ENCODE measurements at regions not wholly inside any gene's neighbourhood (a gene's known extent, or its start where the extent isn't known, plus 50 kb on each side); places are given as distances from the start of the nearest gene placed in this dataset.

DNA sequence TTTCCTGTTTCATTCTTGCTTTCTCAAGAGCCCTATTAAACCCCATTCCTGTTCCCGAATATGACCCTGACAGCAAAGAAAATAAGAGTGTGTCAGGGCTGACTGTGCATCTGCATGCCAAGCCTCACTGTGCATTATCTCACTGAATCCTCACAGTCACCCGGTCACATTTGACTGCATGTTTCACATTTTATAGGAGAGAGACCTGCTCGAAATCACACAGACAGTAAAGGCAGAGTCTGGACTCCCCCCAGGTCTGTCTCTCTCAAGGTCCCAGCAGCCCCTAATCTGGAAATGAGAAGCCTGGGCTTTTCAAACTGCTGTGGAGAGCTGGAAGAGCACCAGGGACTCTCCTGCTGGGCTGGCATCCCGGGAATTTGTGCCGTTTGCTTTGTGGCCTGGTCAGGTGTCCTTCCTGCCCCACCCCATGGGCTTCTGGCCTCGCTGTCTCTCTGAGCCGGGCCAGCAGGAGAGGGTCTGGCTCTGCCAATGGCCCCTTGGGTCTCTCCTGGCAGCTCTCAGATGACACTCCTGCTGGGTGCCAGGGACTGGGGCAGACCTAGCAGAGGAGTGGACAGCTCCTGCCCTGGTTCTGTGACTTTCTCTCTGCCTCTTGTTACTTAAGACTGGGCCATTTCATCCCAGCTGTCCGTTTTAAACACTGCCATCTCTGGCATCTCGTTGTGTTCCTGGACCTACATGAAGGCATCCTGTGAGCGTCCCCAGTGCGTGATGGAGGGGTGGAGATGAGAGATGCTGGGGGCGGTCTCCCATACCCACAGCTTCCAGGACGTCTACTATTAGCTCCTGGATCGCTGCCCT is 173.6 kb downstream of the ARHGAP12 start:
- no peak overlapping the region for H3K4me3 ChIP-seq (ENCODE audit: low read depth in 1 of 5, low read length in 5 of 5)
- H3K36me3 ChIP-seq (ENCODE audit: control insufficient read depth in 5 of 5, insufficient read depth in 5 of 5, low read length in 5 of 5), result no peaks in the 10 kb centered on the region
- H3K4me1 ChIP-seq (ENCODE audit: control insufficient read depth in 5 of 5, insufficient read depth in 5 of 5, low read length in 5 of 5), result peaks cover 3 to 43% (median 30%) of the 10 kb centered on the region in 5 donors
- H3K27me3 ChIP-seq (ENCODE audit: control insufficient read depth in 5 of 5, insufficient read depth in 4 of 5, low read length in 5 of 5), result no peaks in the 10 kb centered on the region
- H3K27ac ChIP-seq (ENCODE audit: low read depth, low read length), result no peak overlapping the region
- H3K9me3 ChIP-seq (ENCODE audit: control insufficient read depth in 5 of 5, low read length in 5 of 5), result no peaks in the 10 kb centered on the region
- peak overlapping the region in 1 of 5 donors; percentile 30 for H3K9ac ChIP-seq (ENCODE audit: low read length in 5 of 5)

DNA sequence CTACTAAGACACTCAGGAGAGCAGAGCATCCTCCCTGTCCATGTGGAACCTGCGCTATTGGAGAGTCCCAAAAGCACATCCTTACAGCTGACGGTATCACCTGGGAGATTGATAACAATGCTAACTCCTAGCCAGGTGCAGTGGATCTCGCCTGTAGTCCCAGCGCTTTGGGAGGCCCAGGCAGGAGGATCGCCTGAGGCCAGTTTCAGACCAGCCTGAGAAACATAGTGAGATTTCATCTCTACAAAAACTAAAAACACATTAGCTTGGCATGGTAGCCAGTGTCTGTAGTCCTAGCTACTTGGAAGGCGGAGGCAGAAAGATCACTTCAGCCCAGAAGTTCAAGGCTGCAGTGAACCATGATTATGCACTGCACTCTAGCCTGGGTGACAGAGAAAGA is 174.9 kb downstream of the ARHGAP12 start:
- H3K9me3 ChIP-seq (ENCODE audit: control insufficient read depth in 5 of 5, low read length in 5 of 5), result no peaks in the 10 kb centered on the region
- no peaks in the 10 kb centered on the region for H3K27me3 ChIP-seq (ENCODE audit: control insufficient read depth in 5 of 5, insufficient read depth in 4 of 5, low read length in 5 of 5)
- H3K4me3 ChIP-seq (ENCODE audit: low read depth in 1 of 5, low read length in 5 of 5), result no peak overlapping the region
- H3K4me1 ChIP-seq (ENCODE audit: control insufficient read depth in 5 of 5, insufficient read depth in 5 of 5, low read length in 5 of 5), result peaks cover 3 to 47% (median 32%) of the 10 kb centered on the region in 5 donors
- no peak overlapping the region for H3K27ac ChIP-seq (ENCODE audit: low read depth, low read length)
- no peaks in the 10 kb centered on the region for H3K36me3 ChIP-seq (ENCODE audit: control insufficient read depth in 5 of 5, insufficient read depth in 5 of 5, low read length in 5 of 5)
- H3K9ac ChIP-seq (ENCODE audit: low read length in 5 of 5), result no peak overlapping the region

DNA sequence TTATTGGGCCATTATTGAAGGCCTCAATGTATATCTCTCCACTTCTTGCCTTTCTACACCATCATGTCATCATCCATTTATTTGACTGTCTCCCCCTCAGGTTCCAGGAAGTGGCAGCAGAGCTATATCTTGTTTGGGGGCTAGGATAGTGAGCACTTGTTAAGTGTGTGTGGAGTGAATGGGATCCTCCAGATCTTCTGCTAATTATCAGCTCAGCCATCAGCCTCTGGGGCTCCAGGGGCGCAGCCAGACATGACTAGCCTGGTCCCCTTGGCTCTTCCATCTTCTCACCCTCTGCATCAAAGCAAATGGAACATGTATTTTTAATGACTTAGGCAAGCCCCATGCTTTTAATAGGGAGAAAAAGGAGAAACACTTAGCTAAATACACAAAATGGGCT is 176.5 kb downstream of the ARHGAP12 start:
- H3K9me3 ChIP-seq (ENCODE audit: control insufficient read depth in 5 of 5, low read length in 5 of 5), result no peaks in the 10 kb centered on the region
- peaks cover 3 to 39% (median 29%) of the 10 kb centered on the region in 5 donors for H3K4me1 ChIP-seq (ENCODE audit: control insufficient read depth in 5 of 5, insufficient read depth in 5 of 5, low read length in 5 of 5)
- no peaks in the 10 kb centered on the region for H3K36me3 ChIP-seq (ENCODE audit: control insufficient read depth in 5 of 5, insufficient read depth in 5 of 5, low read length in 5 of 5)
- no peak overlapping the region for H3K9ac ChIP-seq (ENCODE audit: low read length in 5 of 5)
- H3K4me3 ChIP-seq (ENCODE audit: low read depth in 1 of 5, low read length in 5 of 5), result no peak overlapping the region
- H3K27ac ChIP-seq (ENCODE audit: low read depth, low read length), result no peak overlapping the region
- no peaks in the 10 kb centered on the region for H3K27me3 ChIP-seq (ENCODE audit: control insufficient read depth in 5 of 5, insufficient read depth in 4 of 5, low read length in 5 of 5)

DNA sequence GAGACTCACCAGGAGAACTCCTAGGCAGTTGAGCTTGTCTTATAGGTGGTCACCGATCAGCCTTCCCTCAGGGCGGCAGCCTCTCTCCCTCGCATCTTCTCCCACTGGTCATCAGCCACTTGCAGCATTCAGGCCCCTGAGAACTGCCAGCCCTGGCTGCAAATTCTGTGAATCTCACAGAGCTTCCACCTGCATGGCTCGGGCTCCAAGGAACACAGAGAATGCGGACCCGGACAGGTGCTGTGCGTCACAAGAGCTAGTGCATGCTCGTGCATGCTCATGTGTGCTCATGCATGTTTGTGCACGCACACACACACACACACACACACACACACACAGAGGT is 176.9 kb downstream of the ARHGAP12 start:
- Histone ChIP-seq H3K4me1 (ENCODE audit: control insufficient read depth in 5 of 5, insufficient read depth in 5 of 5, low read length in 5 of 5) (peaks cover 3 to 38% (median 29%) of the 10 kb centered on the region in 5 donors), H3K27ac (ENCODE audit: low read depth, low read length) (no peak overlapping the region), H3K4me3 (ENCODE audit: low read depth in 1 of 5, low read length in 5 of 5) (no peak overlapping the region), H3K9ac (ENCODE audit: low read length in 5 of 5) (no peak overlapping the region), H3K27me3 (ENCODE audit: control insufficient read depth in 5 of 5, insufficient read depth in 4 of 5, low read length in 5 of 5) (no peaks in the 10 kb centered on the region), H3K36me3 (ENCODE audit: control insufficient read depth in 5 of 5, insufficient read depth in 5 of 5, low read length in 5 of 5) (no peaks in the 10 kb centered on the region), H3K9me3 (ENCODE audit: control insufficient read depth in 5 of 5, low read length in 5 of 5) (no peaks in the 10 kb centered on the region)

DNA sequence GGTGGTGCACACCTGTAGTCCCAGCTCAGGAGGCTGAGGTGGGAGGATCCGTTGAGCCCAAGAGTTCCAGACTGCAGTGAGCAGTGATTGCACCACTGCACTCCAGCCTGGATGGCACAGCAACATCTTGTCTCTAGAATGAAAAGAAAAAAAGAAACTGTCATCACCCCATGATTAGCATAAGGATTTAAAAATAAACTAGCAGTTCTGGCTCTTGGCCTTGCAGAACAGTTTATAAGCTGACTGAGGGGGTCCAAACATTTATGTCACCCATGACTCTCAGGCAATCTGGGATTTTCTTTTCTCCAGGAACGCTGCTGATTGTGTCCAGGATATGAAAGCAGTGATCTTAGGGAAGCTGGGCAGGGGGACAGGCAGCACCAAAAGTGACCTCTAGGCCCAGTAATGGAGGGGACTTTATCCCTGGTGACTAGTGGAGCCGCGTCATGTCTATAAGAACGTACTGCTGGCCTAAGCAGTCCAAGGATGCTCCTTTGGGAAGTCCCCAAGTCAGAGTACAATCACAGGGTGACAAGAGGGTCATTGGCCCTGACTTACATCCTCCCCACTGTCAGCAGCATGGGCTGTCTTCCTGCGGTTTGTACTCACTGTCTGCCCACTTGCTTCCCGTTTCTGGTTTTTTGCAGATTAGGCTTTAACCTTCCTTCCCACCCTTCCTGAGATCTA is 177.4 kb downstream of the ARHGAP12 start:
- no peak overlapping the region for H3K9ac ChIP-seq (ENCODE audit: low read length in 5 of 5)
- peaks cover 3 to 38% (median 29%) of the 10 kb centered on the region in 5 donors for H3K4me1 ChIP-seq (ENCODE audit: control insufficient read depth in 5 of 5, insufficient read depth in 5 of 5, low read length in 5 of 5)
- no peak overlapping the region for H3K4me3 ChIP-seq (ENCODE audit: low read depth in 1 of 5, low read length in 5 of 5)
- no peaks in the 10 kb centered on the region for H3K27me3 ChIP-seq (ENCODE audit: control insufficient read depth in 5 of 5, insufficient read depth in 4 of 5, low read length in 5 of 5)
- H3K36me3 ChIP-seq (ENCODE audit: control insufficient read depth in 5 of 5, insufficient read depth in 5 of 5, low read length in 5 of 5), result no peaks in the 10 kb centered on the region
- no peak overlapping the region for H3K27ac ChIP-seq (ENCODE audit: low read depth, low read length)
- no peaks in the 10 kb centered on the region for H3K9me3 ChIP-seq (ENCODE audit: control insufficient read depth in 5 of 5, low read length in 5 of 5)

DNA sequence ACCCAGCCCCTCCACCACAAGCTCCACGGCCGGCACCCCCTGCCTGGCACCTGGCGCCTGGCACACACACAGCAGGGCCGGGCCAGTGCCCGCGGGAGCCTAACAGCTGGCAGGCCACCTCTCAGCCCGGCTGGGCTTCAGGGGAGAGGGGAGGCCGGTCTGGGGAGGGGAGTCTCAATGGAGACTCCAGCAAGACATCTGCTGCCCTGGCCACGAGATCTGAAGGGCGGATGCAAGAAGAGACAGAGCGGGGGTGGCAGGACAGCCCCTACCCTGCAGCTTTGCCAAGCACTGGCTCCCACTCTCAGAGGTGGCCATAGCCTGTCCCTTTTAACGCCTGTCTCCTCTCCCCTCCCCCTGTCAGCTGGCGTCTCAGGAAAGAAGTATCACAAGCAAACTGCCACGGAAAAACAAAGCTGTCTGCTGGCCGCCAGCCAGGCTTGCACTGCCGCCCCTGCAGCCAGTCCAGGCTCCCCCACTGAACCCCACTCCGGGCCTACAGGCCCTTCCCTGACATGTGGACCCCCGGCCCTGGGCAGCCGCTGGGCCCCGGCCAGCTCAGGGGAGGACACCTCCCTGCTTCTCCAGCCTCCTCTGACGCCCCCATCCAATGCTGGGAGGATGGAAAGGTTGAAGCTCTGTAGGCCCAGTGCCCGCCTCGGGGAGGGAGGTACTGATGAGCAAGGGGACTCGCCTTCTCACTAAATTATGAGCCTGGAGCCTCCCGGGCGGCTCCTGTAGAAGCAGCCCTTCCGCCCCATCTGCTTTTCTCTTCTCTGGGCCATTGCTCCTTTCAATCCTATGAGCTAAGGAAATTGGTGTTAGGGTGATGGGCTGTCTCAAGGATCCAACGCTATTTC is 178.4 kb downstream of the ARHGAP12 start:
- Histone ChIP-seq H3K27ac (ENCODE audit: low read depth, low read length) (no peak overlapping the region), H3K9ac (ENCODE audit: low read length in 5 of 5) (peak overlapping the region in 1 of 5 donors; percentile 39), H3K27me3 (ENCODE audit: control insufficient read depth in 5 of 5, insufficient read depth in 4 of 5, low read length in 5 of 5) (no peaks in the 10 kb centered on the region), H3K36me3 (ENCODE audit: control insufficient read depth in 5 of 5, insufficient read depth in 5 of 5, low read length in 5 of 5) (no peaks in the 10 kb centered on the region), H3K4me1 (ENCODE audit: control insufficient read depth in 5 of 5, insufficient read depth in 5 of 5, low read length in 5 of 5) (peaks cover 3 to 42% (median 29%) of the 10 kb centered on the region in 5 donors), H3K4me3 (ENCODE audit: low read depth in 1 of 5, low read length in 5 of 5) (peak overlapping the region in 1 of 5 donors; percentile 16), H3K9me3 (ENCODE audit: control insufficient read depth in 5 of 5, low read length in 5 of 5) (no peaks in the 10 kb centered on the region)

DNA sequence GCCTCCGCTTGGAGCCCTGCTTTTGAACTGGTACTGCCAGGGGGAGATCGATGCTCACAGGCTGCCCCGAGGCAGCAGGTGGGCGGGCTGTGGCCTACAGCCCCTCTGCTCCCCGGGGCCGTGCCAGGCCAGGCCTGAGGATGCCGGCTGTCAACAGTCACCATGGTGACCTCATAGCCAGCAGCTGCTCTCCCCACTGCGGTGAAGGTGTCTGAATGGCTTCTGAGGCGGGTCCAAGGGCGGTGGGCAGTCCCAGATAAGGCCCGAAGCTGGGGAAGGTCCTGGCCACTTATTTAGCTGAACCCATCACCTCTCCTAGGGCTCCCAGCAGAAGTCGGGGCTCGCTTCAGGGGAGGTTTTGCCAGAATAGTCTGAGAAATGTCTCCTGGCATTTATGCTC is 179.3 kb downstream of the ARHGAP12 start:
- H3K36me3 ChIP-seq (ENCODE audit: control insufficient read depth in 5 of 5, insufficient read depth in 5 of 5, low read length in 5 of 5), result no peaks in the 10 kb centered on the region
- no peak overlapping the region for H3K4me3 ChIP-seq (ENCODE audit: low read depth in 1 of 5, low read length in 5 of 5)
- H3K4me1 ChIP-seq (ENCODE audit: control insufficient read depth in 5 of 5, insufficient read depth in 5 of 5, low read length in 5 of 5), result peaks cover 3 to 39% (median 27%) of the 10 kb centered on the region in 5 donors
- H3K9ac ChIP-seq (ENCODE audit: low read length in 5 of 5), result no peak overlapping the region
- no peak overlapping the region for H3K27ac ChIP-seq (ENCODE audit: low read depth, low read length)
- H3K27me3 ChIP-seq (ENCODE audit: control insufficient read depth in 5 of 5, insufficient read depth in 4 of 5, low read length in 5 of 5), result no peaks in the 10 kb centered on the region
- H3K9me3 ChIP-seq (ENCODE audit: control insufficient read depth in 5 of 5, low read length in 5 of 5), result no peaks in the 10 kb centered on the region

DNA sequence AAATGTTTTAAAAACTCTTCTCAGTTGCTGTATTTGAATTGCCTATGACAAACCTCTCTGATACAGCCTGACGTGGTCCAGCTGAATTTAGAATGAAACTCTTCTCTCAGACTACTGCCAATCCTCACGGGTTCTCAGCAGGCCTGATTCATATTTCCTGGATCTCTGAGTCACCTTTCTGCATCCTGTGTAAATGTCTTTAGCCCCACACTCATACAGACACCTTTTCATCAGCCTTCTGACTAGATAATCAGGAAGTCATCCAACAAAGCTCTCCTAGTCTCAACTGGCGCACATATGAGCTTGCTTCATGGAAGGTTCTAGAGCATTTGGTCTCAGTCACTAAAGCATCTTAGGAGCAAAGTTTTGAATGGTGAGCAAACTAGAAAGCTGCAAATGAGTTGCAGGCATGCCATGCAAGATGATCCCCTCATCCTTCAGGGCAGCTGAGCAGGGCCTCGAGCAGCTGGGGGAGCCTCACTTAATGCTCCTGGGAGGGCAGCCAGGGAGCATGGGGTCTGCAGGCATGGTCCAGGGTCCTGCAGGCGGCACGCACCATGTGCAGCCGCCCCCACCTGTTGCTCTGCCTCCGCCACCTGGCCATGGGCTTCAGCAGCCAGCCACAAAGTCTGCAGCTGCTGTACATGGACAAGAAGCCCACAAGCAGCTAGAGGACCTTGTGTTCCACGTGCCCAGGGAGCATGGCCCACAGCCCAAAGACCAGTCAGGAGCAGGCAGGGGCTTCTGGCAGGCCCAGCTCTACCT is 182.8 kb downstream of the ARHGAP12 start:
- Histone ChIP-seq H3K27ac (ENCODE audit: low read depth, low read length) (no peak overlapping the region), H3K4me1 (ENCODE audit: control insufficient read depth in 5 of 5, insufficient read depth in 5 of 5, low read length in 5 of 5) (peaks cover 0 to 23% (median 15%) of the 10 kb centered on the region in 5 donors), H3K9me3 (ENCODE audit: control insufficient read depth in 5 of 5, low read length in 5 of 5) (no peaks in the 10 kb centered on the region), H3K4me3 (ENCODE audit: low read depth in 1 of 5, low read length in 5 of 5) (no peak overlapping the region), H3K9ac (ENCODE audit: low read length in 5 of 5) (no peak overlapping the region), H3K27me3 (ENCODE audit: control insufficient read depth in 5 of 5, insufficient read depth in 4 of 5, low read length in 5 of 5) (no peaks in the 10 kb centered on the region), H3K36me3 (ENCODE audit: control insufficient read depth in 5 of 5, insufficient read depth in 5 of 5, low read length in 5 of 5) (no peaks in the 10 kb centered on the region)

DNA sequence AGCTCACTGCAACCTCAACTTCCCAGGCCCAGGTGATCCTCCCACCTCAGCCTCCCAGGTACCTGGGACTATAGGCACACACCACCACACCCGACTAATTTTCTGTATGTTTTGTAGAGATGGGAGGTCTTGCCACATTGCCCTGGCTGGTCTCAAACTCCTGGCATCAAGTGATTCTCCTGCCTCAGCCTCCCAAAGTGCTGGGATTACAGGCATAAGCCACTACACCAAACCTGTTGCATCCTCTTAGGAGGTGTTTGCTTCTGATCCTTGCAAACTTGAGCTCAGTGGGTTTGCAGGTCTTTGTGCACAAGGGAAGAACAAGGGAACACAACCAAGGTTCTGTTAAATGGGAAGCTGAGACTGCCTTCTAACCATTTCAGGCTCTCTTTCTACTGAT is 184.6 kb downstream of the ARHGAP12 start:
- H3K9ac ChIP-seq (ENCODE audit: low read length in 5 of 5), result no peak overlapping the region
- H3K9me3 ChIP-seq (ENCODE audit: control insufficient read depth in 5 of 5, low read length in 5 of 5), result no peaks in the 10 kb centered on the region
- H3K4me1 ChIP-seq (ENCODE audit: control insufficient read depth in 5 of 5, insufficient read depth in 5 of 5, low read length in 5 of 5), result peaks cover 0 to 18% (median 5%) of the 10 kb centered on the region in 5 donors
- H3K4me3 ChIP-seq (ENCODE audit: low read depth in 1 of 5, low read length in 5 of 5), result no peak overlapping the region
- no peak overlapping the region for H3K27ac ChIP-seq (ENCODE audit: low read depth, low read length)
- no peaks in the 10 kb centered on the region for H3K36me3 ChIP-seq (ENCODE audit: control insufficient read depth in 5 of 5, insufficient read depth in 5 of 5, low read length in 5 of 5)
- H3K27me3 ChIP-seq (ENCODE audit: control insufficient read depth in 5 of 5, insufficient read depth in 4 of 5, low read length in 5 of 5), result no peaks in the 10 kb centered on the region
